DND-41 (cell line): ENCODE measurements at regions not wholly inside any gene's neighbourhood (a gene's known extent, or its start where the extent isn't known, plus 50 kb on each side); places are given as distances from the start of the nearest gene placed in this dataset.

Experiments used
- EZH2 ChIP-seq: IDR thresholded peaks from 3 replicates; pipeline ENCODE4 v1.6.1; 2012; ENCODE audit warnings: borderline replicate concordance, low read depth, mild to moderate bottlenecking, moderate library complexity, low read length, inconsistent platforms; ENCODE audit not compliant: severe bottlenecking
- TF ChIP-seq, protein P1 (sequence below): IDR thresholded peaks from 2 replicates; pipeline ENCODE4 v1.5.1; 2012; ENCODE audit warnings: borderline replicate concordance, low read length, moderate library complexity, mild to moderate bottlenecking; ENCODE audit not compliant: poor library complexity, severe bottlenecking; ENCODE audit errors: extremely low read depth

DNA sequence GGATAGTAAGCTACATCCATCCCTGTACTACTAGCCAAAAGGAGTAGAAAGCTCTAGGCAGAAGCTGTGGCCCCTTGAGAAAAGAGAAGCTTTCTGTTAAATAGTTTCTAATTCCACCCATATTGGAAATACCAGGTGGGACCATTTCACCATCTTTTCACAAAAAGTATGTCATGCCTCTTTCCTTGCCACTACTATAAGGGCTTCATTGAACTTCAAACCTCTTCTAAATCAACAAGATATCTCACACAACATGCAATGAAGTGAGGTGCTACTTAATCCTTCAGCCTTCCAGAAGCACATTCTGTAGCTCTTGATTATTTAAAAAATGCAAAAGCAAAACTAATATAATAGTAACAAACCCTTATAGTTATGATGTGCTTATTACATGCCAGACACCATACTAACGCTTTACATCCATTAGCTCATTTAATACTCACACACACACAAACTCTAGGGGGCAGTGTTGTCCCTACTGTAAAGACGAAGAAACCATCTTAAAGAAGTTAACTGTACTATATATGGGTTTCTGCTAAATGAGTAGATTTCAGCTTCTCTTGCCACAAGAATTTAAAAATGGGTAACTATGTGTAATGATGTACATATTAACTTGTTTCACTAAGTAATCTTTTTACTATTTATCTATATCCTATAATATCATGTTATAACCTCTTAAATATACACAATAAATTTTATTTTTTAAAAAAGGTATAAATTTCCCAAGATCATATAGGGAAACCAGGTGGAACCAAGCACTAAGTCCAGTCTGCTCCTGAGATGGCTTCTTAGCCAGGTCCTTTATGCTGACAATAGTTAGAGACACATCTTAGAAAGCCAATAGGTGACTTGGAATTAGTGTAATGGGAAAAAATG is 124.4 kb downstream of the RPS29 start:
- TF ChIP-seq, protein P1, sequence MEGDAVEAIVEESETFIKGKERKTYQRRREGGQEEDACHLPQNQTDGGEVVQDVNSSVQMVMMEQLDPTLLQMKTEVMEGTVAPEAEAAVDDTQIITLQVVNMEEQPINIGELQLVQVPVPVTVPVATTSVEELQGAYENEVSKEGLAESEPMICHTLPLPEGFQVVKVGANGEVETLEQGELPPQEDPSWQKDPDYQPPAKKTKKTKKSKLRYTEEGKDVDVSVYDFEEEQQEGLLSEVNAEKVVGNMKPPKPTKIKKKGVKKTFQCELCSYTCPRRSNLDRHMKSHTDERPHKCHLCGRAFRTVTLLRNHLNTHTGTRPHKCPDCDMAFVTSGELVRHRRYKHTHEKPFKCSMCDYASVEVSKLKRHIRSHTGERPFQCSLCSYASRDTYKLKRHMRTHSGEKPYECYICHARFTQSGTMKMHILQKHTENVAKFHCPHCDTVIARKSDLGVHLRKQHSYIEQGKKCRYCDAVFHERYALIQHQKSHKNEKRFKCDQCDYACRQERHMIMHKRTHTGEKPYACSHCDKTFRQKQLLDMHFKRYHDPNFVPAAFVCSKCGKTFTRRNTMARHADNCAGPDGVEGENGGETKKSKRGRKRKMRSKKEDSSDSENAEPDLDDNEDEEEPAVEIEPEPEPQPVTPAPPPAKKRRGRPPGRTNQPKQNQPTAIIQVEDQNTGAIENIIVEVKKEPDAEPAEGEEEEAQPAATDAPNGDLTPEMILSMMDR = peak; percentile 86
- TF ChIP-seq EZH2 = no peak
